Stimulated activated CD8-positive, alpha-beta memory T cell treated with anti-CD3 and anti-CD28 coated beads, Interleukin-4, amount 100 ng/mL, for 48 hours (primary cell): ENCODE measurements at regions not wholly inside any gene's neighbourhood (a gene's known extent, or its start where the extent isn't known, plus 50 kb on each side); places are given as distances from the start of the nearest gene placed in this dataset.

Experiments
- DNase-seq: peaks from one replicate; pipeline ENCODE4 v3.0.0-alpha.2; 2020

- no peak for DNase-seq
Observed at GRCh38 chr9:96031366-96031824, 155.9 kb downstream of the ERCC6L2 start.

GRCh38 chr9:96029722-96030530 lies 154.4 kb downstream of the ERCC6L2 start:
- DNase-seq: no peak

- DNase-seq: no peak
Observed at GRCh38 chr9:96027251-96028131, 152.0 kb downstream of the ERCC6L2 start.

- no peak for DNase-seq
Observed at GRCh38 chr9:96026655-96027213, 151.2 kb downstream of the ERCC6L2 start.

GRCh38 chr9:96025995-96026602 lies 150.6 kb downstream of the ERCC6L2 start:
- no peak for DNase-seq

GRCh38 chr9:96023486-96023885 lies 148.0 kb downstream of the ERCC6L2 start:
- no peak for DNase-seq

- DNase-seq: peak; percentile 76
Observed at GRCh38 chr9:96022445-96023051, 147.1 kb downstream of the ERCC6L2 start.

GRCh38 chr9:96021551-96022444 lies 146.3 kb downstream of the ERCC6L2 start:
- DNase-seq: no peak

- peak; percentile 69 for DNase-seq
Observed at GRCh38 chr9:96020792-96021550, 145.5 kb downstream of the ERCC6L2 start.

- DNase-seq: no peak
Observed at GRCh38 chr9:96020300-96020791, 144.9 kb downstream of the ERCC6L2 start.
